Fibroblast of villous mesenchyme (primary cell): ENCODE measurements at regions not wholly inside any gene's neighbourhood (a gene's known extent, or its start where the extent isn't known, plus 50 kb on each side); places are given as distances from the start of the nearest gene placed in this dataset.
A peak's percentile ranks its signal among the peaks of the same experiment; 100 is the strongest.

Source experiments
- DNase-seq: peaks from one replicate; pipeline ENCODE4 v3.0.0-alpha.2; 2010; ENCODE audit warnings: low read depth
- H3K4me3 ChIP-seq: 2 replicates; pipeline ENCODE4 v1.5.1; 2011; ENCODE audit warnings: low read depth, mild to moderate bottlenecking, low read length
- TF ChIP-seq, protein P1 (sequence below): IDR thresholded peaks from 2 replicates; pipeline ENCODE4 v1.5.1; 2012; ENCODE audit warnings: low read depth, mild to moderate bottlenecking, low read length; ENCODE audit not compliant: insufficient read depth

DNA sequence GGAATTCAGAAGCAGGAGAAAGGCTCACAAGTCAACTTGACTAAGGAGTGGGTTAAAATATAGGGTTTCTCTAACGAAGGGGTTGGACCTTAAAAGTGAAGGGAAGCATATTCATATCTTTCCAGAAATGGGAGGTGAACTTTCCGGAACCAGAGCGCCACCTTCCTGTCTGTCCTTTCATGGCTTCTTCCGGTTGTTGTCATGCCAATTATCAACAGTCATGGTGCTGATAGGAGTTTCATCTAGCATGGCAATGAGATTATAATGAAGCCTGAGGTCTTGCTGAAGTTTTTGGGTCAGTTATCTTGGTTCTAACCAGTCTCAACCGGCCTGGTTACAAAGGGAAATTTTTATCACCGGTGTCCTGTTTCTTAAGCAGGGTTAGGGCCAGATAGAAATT lies 162.9 kb upstream of the NBEA start:
- TF ChIP-seq, protein P1, sequence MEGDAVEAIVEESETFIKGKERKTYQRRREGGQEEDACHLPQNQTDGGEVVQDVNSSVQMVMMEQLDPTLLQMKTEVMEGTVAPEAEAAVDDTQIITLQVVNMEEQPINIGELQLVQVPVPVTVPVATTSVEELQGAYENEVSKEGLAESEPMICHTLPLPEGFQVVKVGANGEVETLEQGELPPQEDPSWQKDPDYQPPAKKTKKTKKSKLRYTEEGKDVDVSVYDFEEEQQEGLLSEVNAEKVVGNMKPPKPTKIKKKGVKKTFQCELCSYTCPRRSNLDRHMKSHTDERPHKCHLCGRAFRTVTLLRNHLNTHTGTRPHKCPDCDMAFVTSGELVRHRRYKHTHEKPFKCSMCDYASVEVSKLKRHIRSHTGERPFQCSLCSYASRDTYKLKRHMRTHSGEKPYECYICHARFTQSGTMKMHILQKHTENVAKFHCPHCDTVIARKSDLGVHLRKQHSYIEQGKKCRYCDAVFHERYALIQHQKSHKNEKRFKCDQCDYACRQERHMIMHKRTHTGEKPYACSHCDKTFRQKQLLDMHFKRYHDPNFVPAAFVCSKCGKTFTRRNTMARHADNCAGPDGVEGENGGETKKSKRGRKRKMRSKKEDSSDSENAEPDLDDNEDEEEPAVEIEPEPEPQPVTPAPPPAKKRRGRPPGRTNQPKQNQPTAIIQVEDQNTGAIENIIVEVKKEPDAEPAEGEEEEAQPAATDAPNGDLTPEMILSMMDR = peak; percentile 15
- no peak for DNase-seq
- no peak overlapping the region for H3K4me3 ChIP-seq

DNA sequence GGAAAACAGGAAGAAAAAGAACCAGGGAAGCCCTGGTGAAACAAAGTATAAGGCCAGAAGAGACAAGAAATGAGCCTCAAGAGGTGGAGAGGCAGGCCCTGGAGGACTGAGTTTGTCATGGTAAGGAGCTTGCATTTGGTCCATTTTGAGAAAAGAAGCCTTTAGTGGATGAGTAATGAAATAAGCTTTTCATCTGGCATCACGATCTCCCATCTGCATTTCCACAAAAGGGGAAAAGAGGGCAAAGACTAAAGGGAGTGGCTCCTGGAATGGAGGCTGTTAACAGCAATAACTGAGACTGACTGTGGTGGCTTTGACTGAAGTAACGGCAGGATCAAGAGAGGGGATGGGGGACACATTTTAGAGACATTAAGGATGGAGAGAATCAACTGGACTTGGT lies 148.8 kb upstream of the NBEA start:
- H3K4me3 ChIP-seq = no peak overlapping the region
- TF ChIP-seq, protein P1 = no peak
- DNase-seq = no peak

DNA sequence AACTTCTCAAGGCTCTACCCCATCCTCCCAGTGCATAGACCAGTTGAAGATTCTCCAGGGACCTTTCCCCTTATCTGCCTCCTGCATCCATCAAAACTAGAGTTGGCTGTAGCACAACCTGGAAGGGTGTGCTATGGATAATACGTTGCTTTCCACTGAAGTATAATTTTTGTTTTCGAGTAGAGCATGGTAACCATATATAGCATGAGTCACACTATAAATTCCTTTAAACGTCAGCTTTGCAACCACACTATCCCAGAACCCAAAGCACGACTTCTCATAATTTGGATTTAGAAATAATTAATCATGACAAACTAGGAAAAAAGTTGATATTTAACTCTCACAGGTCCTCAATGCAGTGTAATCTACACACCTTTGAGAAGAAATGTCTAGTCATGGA lies 138.3 kb upstream of the NBEA start:
- DNase-seq = no peak
- TF ChIP-seq, protein P1 = no peak
- H3K4me3 ChIP-seq = no peak overlapping the region

DNA sequence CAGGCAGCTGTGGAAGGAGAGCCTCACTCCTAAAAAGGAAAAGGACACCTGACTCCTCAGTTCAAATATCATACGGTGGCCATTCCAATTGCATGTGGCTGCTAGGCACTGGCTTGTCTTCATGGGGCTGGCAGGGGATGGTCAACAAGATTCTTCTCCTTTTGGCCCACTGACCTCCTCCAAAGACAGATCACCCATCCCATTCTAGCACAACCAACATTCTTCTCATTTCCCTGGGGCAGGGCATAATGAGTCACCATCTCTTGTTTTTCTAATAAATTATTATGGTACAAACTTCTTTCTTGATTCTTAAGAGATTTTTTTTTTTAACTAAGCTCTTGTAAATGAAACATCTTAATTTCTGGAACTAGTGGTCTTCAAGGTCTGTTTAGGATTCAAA lies 136.7 kb upstream of the NBEA start:
- no peak overlapping the region for H3K4me3 ChIP-seq
- TF ChIP-seq, protein P1 = no peak
- DNase-seq = no peak

DNA sequence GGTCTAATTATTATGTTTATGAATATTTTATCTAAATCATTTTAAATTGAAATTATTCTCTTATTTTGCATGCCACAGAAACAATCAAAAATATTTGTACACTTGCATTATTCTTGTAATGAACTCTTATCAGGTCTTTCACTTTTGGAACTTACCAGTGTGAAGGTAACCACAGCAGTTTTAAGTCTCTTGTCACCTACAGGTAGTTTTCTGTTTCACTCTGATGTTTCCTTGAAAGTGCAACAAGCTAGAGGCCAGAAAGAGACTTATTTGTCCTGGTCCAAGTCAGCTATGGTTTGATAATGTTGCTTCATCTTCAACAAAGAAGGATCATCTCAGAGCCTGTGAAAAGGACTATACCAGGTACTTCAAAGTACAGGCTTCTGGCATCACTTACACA lies 133.4 kb upstream of the NBEA start:
- DNase-seq = no peak
- TF ChIP-seq, protein P1 = no peak
- H3K4me3 ChIP-seq = no peak overlapping the region

DNA sequence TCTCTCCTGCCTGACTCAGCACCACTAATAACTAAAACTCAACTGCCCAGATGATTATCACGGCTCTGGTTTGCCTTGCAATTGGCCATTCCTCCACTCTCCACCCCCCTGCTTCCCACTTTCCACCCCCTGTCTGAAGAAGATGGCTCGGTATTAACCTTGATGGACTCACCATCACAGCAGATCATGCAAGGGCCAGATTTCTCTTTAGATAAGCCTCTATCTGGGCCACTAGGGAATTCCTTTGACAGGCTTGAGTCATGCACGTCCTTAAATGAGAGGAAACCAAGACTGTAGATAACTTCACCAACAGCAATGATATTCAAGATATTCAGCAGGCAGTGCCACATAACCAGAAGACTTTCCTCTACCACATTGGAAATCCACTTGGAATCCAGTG lies 131.1 kb upstream of the NBEA start:
- DNase-seq = no peak
- H3K4me3 ChIP-seq = no peak overlapping the region
- TF ChIP-seq, protein P1 = no peak

DNA sequence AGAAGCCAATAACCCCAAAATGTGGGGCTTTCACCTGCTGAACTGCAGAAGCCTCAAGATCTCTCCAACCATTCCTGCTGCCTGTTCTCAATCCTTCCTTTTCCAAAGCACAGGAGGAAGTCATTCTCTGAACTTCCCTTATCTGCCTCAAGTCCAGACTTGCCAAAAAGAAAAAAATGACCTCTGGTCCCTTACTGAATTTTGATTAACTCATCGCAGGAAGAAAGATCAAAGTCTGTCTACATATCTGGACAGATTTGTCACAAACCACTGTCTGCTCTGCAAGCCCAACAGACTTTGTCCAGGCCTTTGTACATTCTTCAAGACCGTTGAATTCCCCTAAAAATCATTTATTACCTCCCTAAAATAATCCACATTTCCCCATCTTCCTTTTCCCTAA lies 126.5 kb upstream of the NBEA start:
- H3K4me3 ChIP-seq = no peak overlapping the region
- DNase-seq = no peak
- TF ChIP-seq, protein P1 = no peak
